22Rv1 (cell line): ENCODE measurements at regions not wholly inside any gene's neighbourhood (a gene's known extent, or its start where the extent isn't known, plus 50 kb on each side); places are given as distances from the start of the nearest gene placed in this dataset.

ENCODE experiments used
- CTCF ChIP-seq: fragments of 450-650 bp; IDR thresholded peaks from 2 replicates; pipeline ENCODE4 v1.5.1; 2017; ENCODE audit warnings: mild to moderate bottlenecking
- ZFX ChIP-seq: fragments of 450-650 bp; IDR thresholded peaks from 2 replicates; pipeline ENCODE4 v1.6.1; 2017; ENCODE audit warnings: antibody characterized with exemption, borderline replicate concordance

DNA sequence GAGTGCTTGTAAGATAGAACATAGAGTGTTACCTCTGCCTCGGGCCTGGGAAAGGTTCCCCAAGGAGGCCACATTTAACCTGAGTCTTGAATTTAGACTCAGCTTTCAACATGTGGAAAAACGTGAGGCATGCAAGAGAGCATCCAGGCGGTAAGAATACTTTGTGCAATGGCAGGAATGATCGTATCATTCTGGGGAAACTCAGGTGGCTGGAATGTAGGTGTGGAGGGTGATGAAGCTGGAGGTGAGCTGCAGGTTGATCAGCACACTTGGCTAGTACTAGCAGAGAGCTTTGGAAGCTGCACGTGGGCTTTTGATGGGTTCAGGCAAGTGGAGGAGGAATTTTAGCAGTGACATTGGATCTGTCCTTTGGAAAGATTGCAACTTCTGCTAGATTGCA is 270.3 kb upstream of the RAG2 start:
- no peak for TF ChIP-seq ZFX
- no peak for TF ChIP-seq CTCF
